Thoracic aorta (tissue), 2 donors: ENCODE measurements at regions not wholly inside any gene's neighbourhood (a gene's known extent, or its start where the extent isn't known, plus 50 kb on each side); places are given as distances from the start of the nearest gene placed in this dataset.

Experiments used
- ATAC-seq: fragments of 150-250 bp; one replicate; pipeline ENCODE4 v1.8.0; 2017; ENCODE audit warnings: low read depth; ENCODE audit not compliant: insufficient number of reproducible peaks, low FRiP score
- DNase-seq: peaks from one replicate; pipeline ENCODE4 v3.0.0-alpha.2; 2020; ENCODE audit warnings: low spot score
- H3K27ac ChIP-seq, 2 donors: fragments of 200-600 bp; sonication (generic); 1 replicate in 1 of 2; 2 replicates in 1 of 2; pipeline ENCODE4 v1.5.1; 2016; ENCODE audit warnings: mild to moderate bottlenecking in 2 of 2, moderate library complexity in 2 of 2
- H3K27me3 ChIP-seq: fragments of 200-600 bp; sonication (generic); replicated peaks from 2 replicates; pipeline ENCODE4 v1.6.0; 2016; ENCODE audit warnings: mild to moderate bottlenecking; ENCODE audit not compliant: insufficient read depth
- H3K36me3 ChIP-seq: fragments of 200-600 bp; sonication (generic); one replicate; pipeline ENCODE4 v1.5.1; 2016
- H3K4me1 ChIP-seq, 2 donors: fragments of 200-600 bp; sonication (generic); 1 replicate in 1 of 2; 2 replicates in 1 of 2; pipeline versions ENCODE4 v1.5.1 to v1.6.0; 2016; ENCODE audit warnings: low read depth in 2 of 2, mild to moderate bottlenecking in 1 of 2; ENCODE audit not compliant: control insufficient read depth in 1 of 2
- H3K4me3 ChIP-seq: fragments of 200-600 bp; sonication (generic); 2 replicates; pipeline ENCODE4 v1.5.1; 2016; ENCODE audit warnings: mild to moderate bottlenecking
- H3K9me3 ChIP-seq: fragments of 200-600 bp; sonication (generic); 2 replicates; pipeline ENCODE4 v1.5.1; 2016
- CTCF ChIP-seq: fragments of 200-600 bp; sonication (generic); IDR thresholded peaks from one replicate; pipeline ENCODE4 v1.5.1; 2019; ENCODE audit warnings: antibody characterized with exemption

- H3K4me3 ChIP-seq = no peak overlapping the region
- no peaks in the 10 kb centered on the region for H3K4me1 ChIP-seq
- H3K36me3 ChIP-seq = no peaks in the 10 kb centered on the region
- H3K27ac ChIP-seq = no peak overlapping the region
- no peak for TF ChIP-seq CTCF
- H3K27me3 ChIP-seq = no peaks in the 10 kb centered on the region
- no peak for ATAC-seq
- no peaks in the 10 kb centered on the region for H3K9me3 ChIP-seq
- no peak for DNase-seq
These were observed 169.0 kb upstream of the SDK2 start for GRCh38 chr17:73813201-73813600.

- no peak for ATAC-seq
- Histone ChIP-seq H3K27ac (no peak overlapping the region), H3K36me3 (no peaks in the 10 kb centered on the region), H3K9me3 (no peaks in the 10 kb centered on the region), H3K4me3 (no peak overlapping the region), H3K27me3 (no peaks in the 10 kb centered on the region), H3K4me1 (no peaks in the 10 kb centered on the region)
- DNase-seq = no peak
- no peak for TF ChIP-seq CTCF
These were observed 169.8 kb upstream of the SDK2 start for GRCh38 chr17:73814075-73814474.

- Histone ChIP-seq H3K4me1 (no peaks in the 10 kb centered on the region), H3K36me3 (no peaks in the 10 kb centered on the region), H3K27me3 (no peaks in the 10 kb centered on the region), H3K27ac (no peak overlapping the region), H3K9me3 (no peaks in the 10 kb centered on the region), H3K4me3 (no peak overlapping the region)
- ATAC-seq (no peak), DNase-seq (no peak)
- TF ChIP-seq CTCF = no peak
These were observed 171.2 kb upstream of the SDK2 start for GRCh38 chr17:73815474-73815873.

- no peak for TF ChIP-seq CTCF
- ATAC-seq = no peak
- Histone ChIP-seq H3K4me1 (no peaks in the 10 kb centered on the region), H3K4me3 (no peak overlapping the region), H3K9me3 (no peaks in the 10 kb centered on the region), H3K27me3 (no peaks in the 10 kb centered on the region), H3K36me3 (no peaks in the 10 kb centered on the region), H3K27ac (no peak overlapping the region)
- DNase-seq = no peak
These were observed 175.5 kb upstream of the SDK2 start for GRCh38 chr17:73819440-73820395.

GRCh38 chr17:73820686-73821448 is 176.6 kb upstream of the SDK2 start:
- Histone ChIP-seq H3K27me3 (no peaks in the 10 kb centered on the region), H3K4me1 (no peaks in the 10 kb centered on the region), H3K36me3 (no peaks in the 10 kb centered on the region), H3K9me3 (no peaks in the 10 kb centered on the region), H3K4me3 (no peak overlapping the region), H3K27ac (no peak overlapping the region)
- DNase-seq (no peak), ATAC-seq (no peak)
- no peak for TF ChIP-seq CTCF
